Left lung (tissue), 4 donors: ENCODE measurements at regions not wholly inside any gene's neighbourhood (a gene's known extent, or its start where the extent isn't known, plus 50 kb on each side); places are given as distances from the start of the nearest gene placed in this dataset.

ENCODE experiments used
- ATAC-seq: fragments of 200-7000 bp; cut with Tn5 transposase; one replicate; pipeline ENCODE4 v1.9.1; 2020; ENCODE audit warnings: moderate library complexity
- DNase-seq, 4 donors: peaks; one replicate each; pipeline ENCODE4 v3.0.0-alpha.2; 2013 to 2020
- H3K27ac ChIP-seq, 2 donors: fragments of 200-600 bp; sonication (generic) in 1 of 2; one replicate each; pipeline versions ENCODE4 v1.5.0 to v1.8.0; 2020 to 2021
- H3K27me3 ChIP-seq, 2 donors: fragments of 200-600 bp; sonication (generic) in 1 of 2; one replicate each; pipeline versions ENCODE4 v1.5.0 to v1.8.0; 2020 to 2021
- H3K36me3 ChIP-seq, 2 donors: fragments of 200-600 bp; sonication (generic) in 1 of 2; one replicate each; pipeline versions ENCODE4 v1.5.0 to v1.8.0; 2020 to 2021
- H3K4me1 ChIP-seq, 2 donors: fragments of 200-600 bp; one replicate each; pipeline ENCODE4 v1.8.0; 2021
- H3K4me3 ChIP-seq, 2 donors: fragments of 200-600 bp; sonication (generic) in 1 of 2; one replicate each; pipeline versions ENCODE4 v1.5.0 to v1.8.0; 2020 to 2021; ENCODE audit warnings: mild to moderate bottlenecking in 1 of 2
- H3K9me3 ChIP-seq, 2 donors: fragments of 200-600 bp; sonication (generic) in 1 of 2; one replicate each; pipeline versions ENCODE4 v1.5.0 to v1.8.0; 2020 to 2021
- CTCF ChIP-seq, 2 donors: fragments of 200-600 bp; sonication (generic) in 1 of 2; IDR thresholded peaks; one replicate each; pipeline versions ENCODE4 v1.5.0 to v1.8.0; 2021; ENCODE audit warnings: antibody characterized with exemption in 2 of 2
- intact Hi-C, 2 donors: fragments of 100-400 bp; cut with DNase I; formaldehyde crosslinking; loops; one replicate each; pipeline versions ENCODE4 v1.11.2 to v1.14.2; 2022
- donor health status: DM: no; HTN: yes; CAD: no.
- donor health status: DM: no; HTN: no; CAD: no.

DNA sequence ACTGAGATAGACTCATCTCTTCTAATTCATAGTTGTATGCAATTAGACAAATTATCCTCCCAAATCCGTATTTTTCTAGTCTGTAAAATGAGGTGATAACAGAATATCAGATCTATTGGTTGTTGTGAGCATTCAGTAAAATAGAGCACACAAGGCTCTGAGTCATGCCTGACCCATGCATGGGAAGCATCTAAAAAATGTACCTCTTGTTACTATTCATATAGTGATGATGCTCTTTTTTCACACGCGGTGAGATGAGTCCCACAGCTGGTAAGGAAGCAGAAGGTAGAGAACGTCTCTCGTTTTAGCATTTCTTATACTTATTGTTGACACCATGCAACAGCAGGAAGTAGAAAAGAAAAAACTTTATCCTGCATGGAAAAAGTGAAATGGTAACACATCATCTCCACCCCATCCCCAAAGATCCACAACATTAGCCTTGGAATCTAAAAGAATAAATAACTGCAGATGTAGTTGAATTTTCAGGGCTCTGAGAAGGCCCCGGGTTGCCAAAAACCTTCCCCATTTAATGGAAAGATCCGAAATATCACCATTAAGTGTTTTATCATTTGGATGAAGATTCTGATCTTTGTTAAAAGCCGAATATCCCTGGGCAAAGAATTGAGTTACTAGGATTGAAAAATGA is 215.6 kb downstream of the TMEM114 start:
- no peak for ATAC-seq
- no peak for DNase-seq
- no peak for TF ChIP-seq CTCF (IDR thresholded peaks at IDR 0.05)
- H3K4me1 ChIP-seq = no peaks in the 10 kb centered on the region
- H3K27me3 ChIP-seq = no peaks in the 10 kb centered on the region
- H3K9me3 ChIP-seq = peaks cover 0 to 11% of the 10 kb centered on the region in 2 donors
- intact Hi-C loops = no loop called here
- H3K36me3 ChIP-seq = no peaks in the 10 kb centered on the region
- H3K27ac ChIP-seq = no peak overlapping the region
- H3K4me3 ChIP-seq = no peak overlapping the region

DNA sequence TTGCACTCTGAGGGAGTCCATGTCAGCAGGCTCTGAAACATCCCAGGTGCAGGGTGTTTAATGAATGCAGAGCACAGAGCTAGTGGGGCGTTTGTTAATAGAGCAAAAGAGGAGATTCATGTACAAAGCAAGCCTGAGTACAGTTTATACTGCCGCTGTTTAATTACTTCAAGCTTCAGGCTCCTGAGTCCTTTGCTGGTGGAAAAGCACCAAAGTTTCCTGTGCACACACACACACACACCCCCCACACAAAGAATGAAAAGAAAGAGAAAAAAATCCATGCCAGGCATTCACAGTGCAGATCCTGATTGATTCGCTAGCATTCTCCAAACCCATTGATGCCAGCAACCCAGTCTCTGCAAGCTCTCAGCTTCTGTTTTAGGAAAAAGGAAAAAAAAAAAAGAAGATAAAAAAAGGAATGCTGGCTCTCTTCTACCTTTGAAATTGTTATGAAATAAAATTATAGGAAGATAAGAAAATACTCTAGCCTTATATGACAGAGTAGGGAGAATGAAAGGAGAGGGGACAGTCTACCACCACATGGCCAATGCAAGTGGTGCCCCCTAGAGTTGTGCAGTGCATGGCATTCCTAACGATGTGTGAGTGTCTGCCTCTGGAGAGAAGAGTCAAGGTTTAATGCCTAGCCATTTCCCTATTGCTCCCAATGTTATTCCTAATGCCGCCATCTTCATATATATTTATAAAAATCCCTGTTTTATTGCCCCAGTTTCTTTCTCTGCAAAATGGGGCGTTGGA is 216.5 kb downstream of the TMEM114 start:
- H3K27ac ChIP-seq = no peak overlapping the region
- TF ChIP-seq CTCF (IDR thresholded peaks at IDR 0.05) = no peak
- no peak overlapping the region for H3K4me3 ChIP-seq
- H3K27me3 ChIP-seq = no peaks in the 10 kb centered on the region
- intact Hi-C loops = no loop called here
- H3K9me3 ChIP-seq = peaks cover 0 to 12% of the 10 kb centered on the region in 2 donors
- no peaks in the 10 kb centered on the region for H3K36me3 ChIP-seq
- DNase-seq (no peak), ATAC-seq (no peak)
- H3K4me1 ChIP-seq = no peaks in the 10 kb centered on the region

- no peak for DNase-seq
- no peak for TF ChIP-seq CTCF (IDR thresholded peaks at IDR 0.05)
- H3K9me3 ChIP-seq = peaks cover 0 to 14% of the 10 kb centered on the region in 2 donors
- no peaks in the 10 kb centered on the region for H3K36me3 ChIP-seq
- intact Hi-C loops = no loop called here
- H3K27ac ChIP-seq = no peak overlapping the region
- H3K4me3 ChIP-seq = no peak overlapping the region
- ATAC-seq = no peak
- H3K27me3 ChIP-seq = no peaks in the 10 kb centered on the region
- H3K4me1 ChIP-seq = no peaks in the 10 kb centered on the region
Observed at GRCh38 chr16:8372141-8372540, 218.2 kb downstream of the TMEM114 start.

DNA sequence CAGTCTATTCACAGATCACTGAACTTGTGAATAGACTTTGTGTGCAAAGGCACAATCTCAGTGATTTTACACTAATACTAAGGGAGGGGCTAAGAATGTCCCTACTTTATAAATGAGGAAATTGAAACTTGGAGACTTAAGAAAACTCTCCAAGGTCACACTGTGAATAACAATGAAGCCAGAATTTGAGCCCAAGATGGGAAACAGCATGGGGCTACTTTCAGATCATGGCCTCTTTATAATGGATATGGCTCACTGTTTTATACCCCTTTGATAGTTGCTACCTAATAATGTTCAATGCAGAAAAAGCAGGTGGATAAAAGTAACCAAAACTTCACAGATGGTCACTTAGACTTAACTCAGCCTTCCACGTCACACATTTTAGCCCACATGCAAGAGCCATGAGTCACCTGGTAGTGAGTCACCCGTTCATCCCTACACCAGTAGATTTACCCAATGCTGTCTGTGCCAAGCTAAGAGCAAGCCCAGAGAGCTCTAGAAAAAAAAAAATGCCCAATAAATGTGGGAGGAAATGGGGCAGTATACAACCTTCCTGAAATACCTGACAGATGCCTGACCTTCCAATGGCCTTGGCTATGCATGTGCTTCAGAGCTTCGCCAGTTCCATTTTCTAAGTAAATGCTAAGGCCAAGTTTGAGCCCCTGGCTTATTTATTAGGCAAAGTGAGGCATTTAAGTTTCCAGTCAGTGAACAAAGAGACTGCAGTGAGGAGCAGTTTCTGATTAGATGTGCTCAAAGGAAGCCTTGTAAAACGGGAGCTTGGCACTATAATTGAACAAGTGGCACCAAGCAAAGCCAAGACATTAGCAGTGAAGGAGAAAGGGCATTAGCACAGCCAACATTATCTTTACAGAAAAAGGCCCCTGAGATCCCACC is 219.7 kb downstream of the TMEM114 start:
- H3K27ac ChIP-seq = no peak overlapping the region

More for the DNA sequence above, 219.7 kb downstream of the TMEM114 start:
- no peaks in the 10 kb centered on the region for H3K27me3 ChIP-seq
- intact Hi-C loops = no loop called here
- peaks cover 0 to 14% of the 10 kb centered on the region in 2 donors for H3K9me3 ChIP-seq
- ATAC-seq (no peak), DNase-seq (no peak)
- H3K4me1 ChIP-seq = no peaks in the 10 kb centered on the region
- H3K4me3 ChIP-seq = no peak overlapping the region
- no peaks in the 10 kb centered on the region for H3K36me3 ChIP-seq
- no peak for TF ChIP-seq CTCF (IDR thresholded peaks at IDR 0.05)
